Stimulated activated CD4-positive, alpha-beta T cell treated with anti-CD3 and anti-CD28 coated beads, Interleukin-12 subunit alpha, Interleukin-12 subunit beta, amount 100 ng/mL, for 4 hours (primary cell): ENCODE measurements at regions not wholly inside any gene's neighbourhood (a gene's known extent, or its start where the extent isn't known, plus 50 kb on each side); places are given as distances from the start of the nearest gene placed in this dataset.
"Not testable (repeated sequence)": the region's sequence is repeated elsewhere in the genome, so short reads cannot be mapped to it uniquely, and the experiment has no call there.

Experiments used
- DNase-seq: peaks from one replicate; pipeline ENCODE4 v3.0.0-alpha.2; 2020

- DNase-seq = no peak
Measured at GRCh38 chr6:170192905-170193304, 98.0 kb downstream of the DLL1 start.

GRCh38 chr6:170192101-170192500 is 98.8 kb downstream of the DLL1 start:
- DNase-seq = not testable (repeated sequence)

GRCh38 chr6:170190046-170190445 is 100.8 kb downstream of the DLL1 start:
- DNase-seq = no peak

DNA sequence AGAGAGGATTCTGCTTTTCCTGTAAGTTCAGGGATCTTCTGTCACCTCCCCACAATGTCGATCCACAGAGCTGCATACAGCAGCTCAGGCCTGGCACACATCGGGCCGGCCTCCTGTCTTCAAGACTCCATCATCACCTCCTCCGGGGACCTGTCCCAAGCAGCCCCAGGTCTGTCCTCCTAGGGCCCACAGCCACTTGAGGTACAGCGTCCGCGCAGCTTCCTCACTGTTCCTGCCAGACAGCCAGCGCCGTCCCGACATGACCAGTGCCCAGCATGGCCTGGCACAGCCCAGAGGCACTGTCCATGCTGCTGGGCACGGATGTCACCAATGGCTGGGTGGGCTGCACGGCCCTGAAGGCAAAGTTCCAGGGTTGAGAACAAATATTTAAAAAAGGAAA is 101.6 kb downstream of the DLL1 start:
- no peak for DNase-seq

DNA sequence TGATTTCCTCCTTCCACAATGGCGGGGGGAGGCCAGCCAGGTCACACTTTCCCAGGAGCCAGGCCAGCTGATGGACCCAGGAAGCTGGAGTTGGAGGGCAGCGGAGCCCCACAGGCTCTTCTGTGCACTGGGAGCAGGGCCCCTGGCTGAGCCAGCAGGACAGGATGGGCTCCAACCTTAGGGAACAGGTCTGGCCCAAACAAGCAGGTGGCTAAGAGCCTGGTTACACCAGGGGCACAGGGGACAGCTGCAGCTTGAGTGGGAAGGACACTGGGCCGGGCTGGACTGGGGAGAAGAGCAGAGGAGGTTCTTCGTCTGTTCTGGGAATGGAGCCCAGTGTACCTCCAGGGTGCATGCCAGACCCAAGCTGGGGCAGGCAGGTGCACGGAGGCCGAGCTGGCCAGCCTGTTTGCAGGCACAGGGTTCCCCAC is 102.3 kb downstream of the DLL1 start:
- no peak for DNase-seq

GRCh38 chr6:170187669-170188566 is 103.0 kb downstream of the DLL1 start:
- DNase-seq = no peak

GRCh38 chr6:170186941-170187668 is 103.8 kb downstream of the DLL1 start:
- DNase-seq = no peak

GRCh38 chr6:170186006-170186935 is 104.6 kb downstream of the DLL1 start:
- DNase-seq = no peak

DNA sequence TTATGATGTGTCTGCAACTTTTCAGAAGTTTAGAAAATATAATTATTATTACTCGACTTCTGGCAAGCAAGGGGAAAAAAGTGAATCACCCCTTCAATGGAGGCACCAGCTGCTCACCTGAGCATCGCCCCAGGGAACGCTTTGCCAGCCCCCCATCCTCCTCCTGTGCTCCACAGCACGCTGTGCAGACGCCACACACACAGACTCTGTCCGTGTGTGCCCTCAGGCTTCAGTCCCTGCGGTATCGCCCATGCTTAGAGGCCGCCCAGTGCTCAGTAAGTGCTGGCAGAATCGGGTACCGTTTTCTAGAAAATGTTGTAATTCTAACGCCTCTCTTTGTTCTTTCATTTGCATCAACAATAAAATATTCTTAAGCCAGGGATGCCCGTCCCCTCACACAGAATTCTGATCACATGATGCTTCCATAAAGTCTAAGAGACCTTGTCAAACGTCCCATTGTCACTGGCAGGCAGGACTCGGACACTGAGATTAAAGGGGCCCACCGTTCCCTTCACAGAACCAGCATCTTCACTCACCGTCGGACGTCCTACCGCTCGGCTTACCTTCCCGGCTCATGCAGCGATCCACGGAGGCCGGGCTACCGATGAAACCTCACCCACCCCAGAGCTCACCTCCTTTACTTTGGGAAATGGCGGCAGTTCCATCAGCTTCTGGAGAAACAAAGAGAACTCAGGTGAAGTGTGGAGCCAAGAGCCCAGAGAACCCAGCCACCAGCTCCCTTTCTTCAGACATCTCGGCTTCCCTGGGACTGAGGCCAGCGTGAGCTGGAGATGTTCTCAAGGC is 105.5 kb downstream of the DLL1 start:
- DNase-seq = no peak

DNA sequence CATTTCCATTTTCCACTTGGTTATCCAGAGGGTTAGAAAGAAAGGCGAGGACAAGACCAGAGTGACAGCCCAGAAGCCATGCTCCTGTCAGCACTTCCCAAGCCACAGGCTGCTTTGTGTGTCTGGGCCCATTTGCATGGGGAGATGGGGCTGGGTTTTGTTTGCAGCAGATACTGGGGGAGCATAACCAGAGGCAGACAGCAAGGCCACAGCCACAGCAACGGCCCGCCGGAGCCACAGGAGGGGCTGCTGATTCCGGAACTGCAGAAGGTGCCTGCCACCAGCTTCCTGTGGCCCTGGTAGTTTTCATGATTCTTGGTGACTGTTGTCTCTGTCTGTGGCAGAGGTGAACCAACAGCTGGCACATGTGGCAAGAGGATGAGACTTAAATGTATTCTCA is 106.6 kb downstream of the DLL1 start:
- no peak for DNase-seq

GRCh38 chr6:170183521-170183920 is 107.4 kb downstream of the DLL1 start:
- DNase-seq = no peak

DNA sequence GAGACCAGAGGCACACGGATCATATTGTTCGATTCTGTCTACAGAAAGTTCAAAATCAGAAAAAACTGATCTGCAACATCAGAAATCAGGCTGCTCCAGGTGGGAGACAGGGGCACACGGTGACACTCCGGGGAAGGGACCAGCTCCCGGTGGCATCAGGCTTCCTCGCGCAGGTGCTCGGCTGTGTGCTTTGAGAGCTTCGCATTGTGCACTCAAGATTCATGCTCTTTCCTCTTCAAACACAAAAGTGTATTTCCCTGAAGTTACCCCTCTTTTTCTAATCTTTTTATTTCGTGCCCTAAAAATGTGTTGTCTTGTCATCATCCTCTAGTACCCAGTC is 108.1 kb downstream of the DLL1 start:
- no peak for DNase-seq

DNA sequence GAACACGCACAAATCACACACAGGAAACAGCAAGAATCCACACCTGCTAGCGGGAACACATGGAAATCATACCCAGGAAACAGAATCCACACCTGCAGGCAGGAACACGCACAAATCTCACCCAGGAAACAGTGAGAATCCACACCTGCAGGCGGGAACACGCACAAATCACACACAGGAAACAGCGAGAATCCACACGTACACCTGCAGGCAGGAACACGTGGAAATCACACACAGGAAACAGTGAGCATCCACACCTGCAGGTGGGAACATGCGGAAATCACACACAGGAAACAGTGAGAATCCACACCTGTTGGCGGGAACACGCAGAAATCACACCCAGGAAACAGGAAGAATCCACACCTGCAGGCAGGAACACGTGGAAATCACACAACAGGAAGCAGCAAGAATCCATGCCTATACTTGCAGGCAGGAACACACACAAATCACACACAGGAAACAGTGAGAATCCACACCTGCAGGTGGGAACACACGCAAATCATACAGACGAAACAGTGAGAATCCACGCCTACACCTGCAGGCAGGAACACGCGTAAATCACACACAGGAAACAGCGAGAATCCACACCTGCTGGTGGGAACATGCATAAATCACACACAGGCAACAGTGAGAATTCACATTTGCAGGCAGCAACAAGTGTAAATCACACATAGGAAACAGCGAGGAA is 108.6 kb downstream of the DLL1 start:
- DNase-seq = no peak

- no peak for DNase-seq
Measured at GRCh38 chr6:170181338-170181690, 109.6 kb downstream of the DLL1 start.

GRCh38 chr6:170180671-170181337 is 110.1 kb downstream of the DLL1 start:
- DNase-seq = no peak

GRCh38 chr6:170179616-170180324 is 111.1 kb downstream of the DLL1 start:
- no peak for DNase-seq

GRCh38 chr6:170178561-170179477 is 112.1 kb downstream of the DLL1 start:
- DNase-seq = no peak

DNA sequence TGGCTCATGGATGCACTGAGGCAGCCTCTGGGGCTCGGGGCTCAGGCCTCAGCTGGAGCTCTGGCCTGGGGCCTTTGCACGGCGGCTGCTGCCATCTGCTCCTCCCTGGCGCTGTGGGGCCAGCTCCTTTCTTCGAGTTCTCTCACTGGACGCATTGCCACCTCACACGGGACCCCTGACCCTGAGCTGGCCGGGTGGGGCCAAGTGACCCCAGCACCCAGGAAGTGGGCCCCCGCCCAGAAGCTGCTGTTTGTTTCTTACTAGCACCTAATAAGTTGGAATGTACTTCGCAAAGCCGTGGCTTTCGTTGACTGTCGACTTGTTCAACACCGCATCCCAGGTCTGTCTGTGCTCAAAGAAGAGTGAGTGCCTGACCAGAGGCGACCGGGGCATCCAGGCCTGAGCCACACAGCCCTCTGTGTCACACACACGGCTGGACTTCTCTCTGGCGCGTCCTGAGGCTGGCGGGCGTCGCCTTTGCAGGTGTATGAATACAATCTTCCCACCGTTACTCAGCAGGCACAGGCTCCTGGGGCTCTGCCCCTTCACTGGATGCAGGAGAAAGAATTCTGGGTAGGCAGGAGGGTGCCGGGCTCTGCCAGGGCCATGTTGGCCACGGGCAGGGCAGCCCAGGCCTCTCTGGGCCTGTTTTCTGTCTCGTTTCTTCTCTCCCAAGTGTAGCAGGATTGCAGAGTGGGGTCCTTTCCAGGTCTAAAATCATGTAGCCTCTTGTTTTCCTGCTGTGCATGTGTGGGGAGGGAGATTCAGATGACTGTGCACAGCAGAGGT is 112.9 kb downstream of the DLL1 start:
- no peak for DNase-seq
